HCT116 (cell line): ENCODE measurements at regions not wholly inside any gene's neighbourhood (a gene's known extent, or its start where the extent isn't known, plus 50 kb on each side); places are given as distances from the start of the nearest gene placed in this dataset.

Experiments used
- EZH2 ChIP-seq: fragments of 200-600 bp; sonication (generic); IDR thresholded peaks from 2 replicates; pipeline ENCODE4 v1.6.1; 2017; ENCODE audit warnings: antibody characterized with exemption, mixed run types
- JUND ChIP-seq: IDR thresholded peaks from 2 replicates; pipeline ENCODE4 v1.6.1; 2012
- POLR2A ChIP-seq: IDR thresholded peaks from 2 replicates; pipeline ENCODE4 v1.7.0; 2011; ENCODE audit warnings: borderline replicate concordance; ENCODE audit not compliant: insufficient read depth, insufficient read length; ENCODE audit errors: extremely low read depth
- POLR2AphosphoS5 ChIP-seq: IDR thresholded peaks from 2 replicates; pipeline ENCODE4 v1.6.1; 2011; ENCODE audit warnings: mild to moderate bottlenecking, low read depth, low read length, moderate library complexity
- SIN3A ChIP-seq: IDR thresholded peaks from 2 replicates; pipeline ENCODE4 v1.6.1; 2012; ENCODE audit warnings: low read depth
- SP1 ChIP-seq: IDR thresholded peaks from 2 replicates; pipeline ENCODE4 v1.6.1; 2012; ENCODE audit warnings: low read depth
- TCF7L2 ChIP-seq: IDR thresholded peaks from 2 replicates; pipeline ENCODE4 v1.7.0; 2011; ENCODE audit warnings: borderline replicate concordance, inconsistent platforms; ENCODE audit not compliant: insufficient read depth, insufficient read length; ENCODE audit errors: extremely low read depth
- TF ChIP-seq, protein P1 (sequence below): IDR thresholded peaks from 2 replicates; pipeline ENCODE4 v1.6.1; 2012
- TF ChIP-seq, protein P2 (sequence below): IDR thresholded peaks from 2 replicates; pipeline ENCODE4 v1.6.1; 2011; ENCODE audit warnings: mild to moderate bottlenecking, low read length, moderate library complexity; ENCODE audit not compliant: insufficient replicate concordance; ENCODE audit errors: extremely low read depth
- TF ChIP-seq, protein P3 (sequence below), 3 experiments: fragments of 200-600 bp in 1 of 3; sonication (generic) in 1 of 3; IDR thresholded peaks in 2 of 3; conservative IDR thresholded peaks in 1 of 3; 2 replicates each; pipeline ENCODE4 v1.5.1; 2012 to 2017; ENCODE audit warnings: low read depth in 2 of 3, low read length in 2 of 3, antibody characterized with exemption in 1 of 3, borderline replicate concordance in 1 of 3, control low read depth in 1 of 3, mild to moderate bottlenecking in 1 of 3, mixed read lengths in 1 of 3, mixed run types in 1 of 3, moderate library complexity in 1 of 3; ENCODE audit not compliant: insufficient read depth in 1 of 3

DNA sequence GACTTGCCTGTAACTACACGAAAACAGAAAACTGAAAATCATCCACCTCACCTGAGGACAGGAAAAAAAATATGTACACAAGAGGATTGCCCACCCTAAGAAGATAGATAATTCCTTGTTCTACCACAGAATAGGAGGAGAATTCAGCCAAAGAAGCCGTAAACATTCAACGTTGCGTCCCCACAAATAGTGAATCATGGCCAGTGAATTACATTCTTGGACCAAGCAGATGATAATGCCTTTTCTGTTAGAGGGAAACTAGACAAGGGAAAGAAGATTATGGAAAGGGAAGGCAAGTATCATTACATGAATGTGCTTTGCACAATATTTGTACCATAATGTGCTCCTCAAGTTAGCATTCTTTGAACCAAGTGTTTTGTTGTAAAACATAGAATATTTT lies 95.5 kb upstream of the C1QTNF7 start:
- no peak for TF ChIP-seq POLR2AphosphoS5
- TF ChIP-seq EZH2: no peak
- TF ChIP-seq POLR2A: no peak
- TF ChIP-seq, protein P1, sequence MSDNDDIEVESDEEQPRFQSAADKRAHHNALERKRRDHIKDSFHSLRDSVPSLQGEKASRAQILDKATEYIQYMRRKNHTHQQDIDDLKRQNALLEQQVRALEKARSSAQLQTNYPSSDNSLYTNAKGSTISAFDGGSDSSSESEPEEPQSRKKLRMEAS: no peak
- TF ChIP-seq, protein P2, sequence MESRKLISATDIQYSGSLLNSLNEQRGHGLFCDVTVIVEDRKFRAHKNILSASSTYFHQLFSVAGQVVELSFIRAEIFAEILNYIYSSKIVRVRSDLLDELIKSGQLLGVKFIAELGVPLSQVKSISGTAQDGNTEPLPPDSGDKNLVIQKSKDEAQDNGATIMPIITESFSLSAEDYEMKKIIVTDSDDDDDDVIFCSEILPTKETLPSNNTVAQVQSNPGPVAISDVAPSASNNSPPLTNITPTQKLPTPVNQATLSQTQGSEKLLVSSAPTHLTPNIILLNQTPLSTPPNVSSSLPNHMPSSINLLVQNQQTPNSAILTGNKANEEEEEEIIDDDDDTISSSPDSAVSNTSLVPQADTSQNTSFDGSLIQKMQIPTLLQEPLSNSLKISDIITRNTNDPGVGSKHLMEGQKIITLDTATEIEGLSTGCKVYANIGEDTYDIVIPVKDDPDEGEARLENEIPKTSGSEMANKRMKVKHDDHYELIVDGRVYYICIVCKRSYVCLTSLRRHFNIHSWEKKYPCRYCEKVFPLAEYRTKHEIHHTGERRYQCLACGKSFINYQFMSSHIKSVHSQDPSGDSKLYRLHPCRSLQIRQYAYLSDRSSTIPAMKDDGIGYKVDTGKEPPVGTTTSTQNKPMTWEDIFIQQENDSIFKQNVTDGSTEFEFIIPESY: no peak
- TF ChIP-seq, protein P3, sequence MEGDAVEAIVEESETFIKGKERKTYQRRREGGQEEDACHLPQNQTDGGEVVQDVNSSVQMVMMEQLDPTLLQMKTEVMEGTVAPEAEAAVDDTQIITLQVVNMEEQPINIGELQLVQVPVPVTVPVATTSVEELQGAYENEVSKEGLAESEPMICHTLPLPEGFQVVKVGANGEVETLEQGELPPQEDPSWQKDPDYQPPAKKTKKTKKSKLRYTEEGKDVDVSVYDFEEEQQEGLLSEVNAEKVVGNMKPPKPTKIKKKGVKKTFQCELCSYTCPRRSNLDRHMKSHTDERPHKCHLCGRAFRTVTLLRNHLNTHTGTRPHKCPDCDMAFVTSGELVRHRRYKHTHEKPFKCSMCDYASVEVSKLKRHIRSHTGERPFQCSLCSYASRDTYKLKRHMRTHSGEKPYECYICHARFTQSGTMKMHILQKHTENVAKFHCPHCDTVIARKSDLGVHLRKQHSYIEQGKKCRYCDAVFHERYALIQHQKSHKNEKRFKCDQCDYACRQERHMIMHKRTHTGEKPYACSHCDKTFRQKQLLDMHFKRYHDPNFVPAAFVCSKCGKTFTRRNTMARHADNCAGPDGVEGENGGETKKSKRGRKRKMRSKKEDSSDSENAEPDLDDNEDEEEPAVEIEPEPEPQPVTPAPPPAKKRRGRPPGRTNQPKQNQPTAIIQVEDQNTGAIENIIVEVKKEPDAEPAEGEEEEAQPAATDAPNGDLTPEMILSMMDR (IDR thresholded peaks at IDR 0.05 in 2 of 3, conservative IDR thresholded peaks at IDR 0.05 in 1 of 3; ENCODE audit: borderline replicate concordance in 1 of 3, insufficient read depth in 1 of 3, low read depth in 2 of 3, low read length in 2 of 3): no peak
- TF ChIP-seq SP1: no peak
- TF ChIP-seq SIN3A: no peak
- no peak for TF ChIP-seq TCF7L2
- TF ChIP-seq JUND: no peak
